ENCODE measurements at regions not wholly inside any gene's neighbourhood (a gene's known extent, or its start where the extent isn't known, plus 50 kb on each side); places are given as distances from the start of the nearest gene placed in this dataset.

DNA sequence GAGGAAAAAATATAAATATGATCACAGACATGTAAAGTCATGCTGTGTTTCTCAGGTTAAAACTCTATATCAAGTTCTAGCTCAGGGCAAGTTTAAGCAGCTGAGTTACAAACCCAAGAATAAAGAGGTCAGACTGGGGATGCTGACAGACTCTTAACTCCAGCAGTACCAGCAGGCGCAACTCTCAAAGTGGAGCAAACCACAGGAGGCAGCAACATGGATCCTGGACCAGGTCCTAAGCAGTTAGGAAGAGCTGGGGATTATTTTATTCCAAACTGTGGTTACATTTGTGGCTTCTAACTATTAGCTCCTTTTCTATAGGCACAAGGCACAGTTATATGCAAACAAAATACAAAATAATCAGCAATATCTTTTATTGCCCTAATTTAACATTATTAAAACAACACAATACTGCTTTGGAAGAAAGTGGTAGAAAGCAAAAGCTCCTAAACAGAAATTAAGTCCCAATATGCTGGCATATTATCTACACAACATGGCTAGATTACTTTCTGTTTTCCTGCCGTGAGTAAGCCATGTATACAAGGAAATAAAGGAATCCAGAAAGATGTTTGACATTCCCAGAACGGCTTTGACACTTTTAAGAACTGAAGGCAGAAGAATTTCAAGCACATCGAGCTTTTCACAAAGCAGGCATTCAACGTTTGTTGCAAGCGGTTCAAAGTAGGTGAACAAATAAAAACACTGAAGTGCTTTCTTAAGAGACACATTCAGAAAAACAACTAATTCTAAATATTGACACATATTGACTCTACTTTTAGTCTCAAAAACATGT, 378.8 kb upstream of the ZNF608 start:
- Histone ChIP-seq H3K79me2 (ENCODE audit: low read depth) (no peaks in the 10 kb centered on the region), H3K36me3 (no peaks in the 10 kb centered on the region), H3K27me3 (no peaks in the 10 kb centered on the region), H4K20me1 (ENCODE audit: low read depth) (no peaks in the 10 kb centered on the region), H3K4me3 (no peak overlapping the region), H3F3A (ENCODE audit: low read depth) (peaks cover 5% of the 10 kb centered on the region), H3K9me3 (ENCODE audit: low read depth) (no peaks in the 10 kb centered on the region), H3K4me2 (no peak overlapping the region), H3K4me1 (no peaks in the 10 kb centered on the region), H3K27ac (no peak overlapping the region), H2AFZ (replicated peaks) (no peak overlapping the region), H3K9ac (no peak overlapping the region)
- peaks cover 3% of the 10 kb centered on the region for H3K27me3 Mint-ChIP-seq (ENCODE audit: insufficient read depth, low read depth)
- H3K4me3 Mint-ChIP-seq = no peak overlapping the region
- no peaks in the 10 kb centered on the region for H3K36me3 Mint-ChIP-seq
- no peak overlapping the region for H3K27ac Mint-ChIP-seq
- TF ChIP-seq EZH2 (IDR thresholded peaks at IDR 0.05) (no peak), EZH2phosphoT487 (IDR thresholded peaks at IDR 0.05) (no peak)
- TF ChIP-seq, protein P1, sequence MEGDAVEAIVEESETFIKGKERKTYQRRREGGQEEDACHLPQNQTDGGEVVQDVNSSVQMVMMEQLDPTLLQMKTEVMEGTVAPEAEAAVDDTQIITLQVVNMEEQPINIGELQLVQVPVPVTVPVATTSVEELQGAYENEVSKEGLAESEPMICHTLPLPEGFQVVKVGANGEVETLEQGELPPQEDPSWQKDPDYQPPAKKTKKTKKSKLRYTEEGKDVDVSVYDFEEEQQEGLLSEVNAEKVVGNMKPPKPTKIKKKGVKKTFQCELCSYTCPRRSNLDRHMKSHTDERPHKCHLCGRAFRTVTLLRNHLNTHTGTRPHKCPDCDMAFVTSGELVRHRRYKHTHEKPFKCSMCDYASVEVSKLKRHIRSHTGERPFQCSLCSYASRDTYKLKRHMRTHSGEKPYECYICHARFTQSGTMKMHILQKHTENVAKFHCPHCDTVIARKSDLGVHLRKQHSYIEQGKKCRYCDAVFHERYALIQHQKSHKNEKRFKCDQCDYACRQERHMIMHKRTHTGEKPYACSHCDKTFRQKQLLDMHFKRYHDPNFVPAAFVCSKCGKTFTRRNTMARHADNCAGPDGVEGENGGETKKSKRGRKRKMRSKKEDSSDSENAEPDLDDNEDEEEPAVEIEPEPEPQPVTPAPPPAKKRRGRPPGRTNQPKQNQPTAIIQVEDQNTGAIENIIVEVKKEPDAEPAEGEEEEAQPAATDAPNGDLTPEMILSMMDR (IDR thresholded peaks at IDR 0.05) = no peak
- peaks cover 17% of the 10 kb centered on the region for H3K4me1 Mint-ChIP-seq
- H3K9me3 Mint-ChIP-seq = peaks cover 4% of the 10 kb centered on the region
- DNase-seq (ENCODE audit: low spot score) = no peak

DNA sequence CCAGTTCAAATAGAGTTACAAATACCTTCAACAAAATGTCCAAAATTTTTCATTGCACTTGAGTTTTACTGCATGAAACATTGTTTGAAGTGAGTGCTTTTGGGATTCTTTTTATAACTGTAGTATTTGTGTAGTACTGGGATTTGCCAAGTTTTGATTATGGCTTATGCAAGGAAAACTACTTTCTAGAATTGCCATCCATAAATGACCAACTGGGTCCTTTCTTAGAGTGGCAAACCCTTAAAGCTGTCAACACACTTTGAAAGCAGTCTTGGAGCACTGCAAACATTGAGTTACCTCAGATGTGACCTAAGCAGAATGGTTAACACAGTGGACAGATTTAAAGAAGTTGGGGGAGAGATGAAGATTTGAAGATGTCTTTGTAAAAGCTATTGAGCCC, 379.6 kb upstream of the ZNF608 start:
- DNase-seq (ENCODE audit: low spot score) = no peak
- Mint-ChIP-seq H3K36me3 (no peaks in the 10 kb centered on the region), H3K27ac (no peak overlapping the region), H3K27me3 (ENCODE audit: insufficient read depth, low read depth) (peaks cover 3% of the 10 kb centered on the region), H3K4me3 (no peak overlapping the region), H3K9me3 (peaks cover 2% of the 10 kb centered on the region), H3K4me1 (peaks cover 17% of the 10 kb centered on the region)
- Histone ChIP-seq H3K9ac (no peak overlapping the region), H3K4me1 (no peaks in the 10 kb centered on the region), H3K4me2 (no peak overlapping the region), H3K27me3 (no peaks in the 10 kb centered on the region), H3K36me3 (no peaks in the 10 kb centered on the region), H2AFZ (replicated peaks) (no peak overlapping the region), H3F3A (ENCODE audit: low read depth) (peaks cover 5% of the 10 kb centered on the region), H3K79me2 (ENCODE audit: low read depth) (no peaks in the 10 kb centered on the region), H3K27ac (no peak overlapping the region), H3K9me3 (ENCODE audit: low read depth) (no peaks in the 10 kb centered on the region), H4K20me1 (ENCODE audit: low read depth) (no peaks in the 10 kb centered on the region), H3K4me3 (no peak overlapping the region)
- TF ChIP-seq, protein P1 (IDR thresholded peaks at IDR 0.05) = no peak
- TF ChIP-seq EZH2 (IDR thresholded peaks at IDR 0.05) = no peak
- no peak for TF ChIP-seq EZH2phosphoT487 (IDR thresholded peaks at IDR 0.05)

DNA sequence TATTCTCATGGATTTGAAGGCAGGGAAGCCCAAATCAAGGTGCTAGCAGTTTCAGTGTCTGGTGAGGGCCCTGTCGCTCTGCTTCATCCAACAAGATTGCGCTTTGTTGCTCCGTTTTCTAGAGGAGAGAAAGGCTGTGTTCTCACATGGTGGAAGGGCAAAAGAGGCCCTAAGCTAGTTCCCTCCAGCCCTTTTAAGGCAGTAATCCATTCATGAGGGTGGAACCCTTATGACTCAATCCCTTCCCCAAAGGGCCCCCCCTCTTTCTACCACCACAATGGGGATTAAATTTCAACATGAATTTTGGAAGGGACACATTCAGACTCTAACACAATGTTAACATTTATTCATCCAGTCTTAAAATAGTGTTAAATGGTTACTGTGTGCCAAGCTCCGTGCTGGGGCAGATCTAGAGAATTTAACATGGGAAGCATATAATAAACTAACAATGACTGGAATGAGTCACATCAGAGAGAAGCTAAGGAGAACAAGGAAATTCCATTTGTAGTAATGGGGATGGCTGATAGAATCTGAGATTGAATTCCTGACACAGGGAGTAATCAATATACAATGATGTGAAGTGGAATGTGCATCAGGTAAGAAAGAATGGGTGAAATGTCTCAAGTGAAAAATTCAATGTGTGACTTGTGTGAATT, 382.8 kb upstream of the ZNF608 start:
- Histone ChIP-seq H2AFZ (replicated peaks) (no peak overlapping the region), H3K9ac (no peak overlapping the region), H3K79me2 (ENCODE audit: low read depth) (no peaks in the 10 kb centered on the region), H3K9me3 (ENCODE audit: low read depth) (no peaks in the 10 kb centered on the region), H3K4me3 (no peak overlapping the region), H4K20me1 (ENCODE audit: low read depth) (no peaks in the 10 kb centered on the region), H3F3A (ENCODE audit: low read depth) (peaks cover 5% of the 10 kb centered on the region), H3K27me3 (no peaks in the 10 kb centered on the region), H3K4me2 (no peak overlapping the region), H3K4me1 (peaks cover 1% of the 10 kb centered on the region), H3K27ac (no peak overlapping the region), H3K36me3 (no peaks in the 10 kb centered on the region)
- peaks cover 17% of the 10 kb centered on the region for H3K4me1 Mint-ChIP-seq
- H3K9me3 Mint-ChIP-seq = peaks cover 2% of the 10 kb centered on the region
- TF ChIP-seq EZH2 (IDR thresholded peaks at IDR 0.05) = no peak
- TF ChIP-seq EZH2phosphoT487 (IDR thresholded peaks at IDR 0.05) = no peak
- TF ChIP-seq, protein P1 (IDR thresholded peaks at IDR 0.05) = no peak
- no peaks in the 10 kb centered on the region for H3K36me3 Mint-ChIP-seq
- H3K27ac Mint-ChIP-seq = no peak overlapping the region
- H3K27me3 Mint-ChIP-seq (ENCODE audit: insufficient read depth, low read depth) = peaks cover 3% of the 10 kb centered on the region
- H3K4me3 Mint-ChIP-seq = no peak overlapping the region
- DNase-seq (ENCODE audit: low spot score) = no peak
